ENCODE measurements at regions not wholly inside any gene's neighbourhood (a gene's known extent, or its start where the extent isn't known, plus 50 kb on each side); places are given as distances from the start of the nearest gene placed in this dataset.

GRCh38 chr2:239765076-239765845 lies 259.9 kb downstream of the NDUFA10 start:
- intact Hi-C loops (cut with DNase I), result no loop called here
- DNase-seq, result peak in 3 of 42 donors; percentile 7 to 28 (median 18)

GRCh38 chr2:239763433-239764097 lies 261.6 kb downstream of the NDUFA10 start:
- DNase-seq, result peak in 21 of 42 donors; percentile 11 to 47 (median 34)
- intact Hi-C loops (cut with DNase I), result no loop called here

GRCh38 chr2:239762655-239763269 lies 262.4 kb downstream of the NDUFA10 start:
- intact Hi-C loops (cut with DNase I), result no loop called here
- DNase-seq, result peak in 11 of 42 donors; percentile 5 to 47 (median 31)

- peak in 3 of 42 donors; percentile 2 to 9 (median 4) for DNase-seq
Observed at GRCh38 chr2:239762106-239762505, 263.0 kb downstream of the NDUFA10 start.

GRCh38 chr2:239760596-239760995 lies 264.5 kb downstream of the NDUFA10 start:
- intact Hi-C loops (cut with DNase I), result no loop called here
- DNase-seq, result peak in 1 of 42 donors; percentile 3

More at GRCh38 chr2:239762106-239762505, 263.0 kb downstream of the NDUFA10 start:
- intact Hi-C loops (cut with DNase I), result no loop called here

- intact Hi-C loops (cut with DNase I), result no loop called here
- no peak for DNase-seq
Observed at GRCh38 chr2:239758279-239758877, 266.8 kb downstream of the NDUFA10 start.

GRCh38 chr2:239756790-239757760 lies 268.1 kb downstream of the NDUFA10 start:
- intact Hi-C loops (cut with DNase I), result no loop called here
- DNase-seq, result peak in 39 of 42 donors; percentile 30 to 89 (median 68)

GRCh38 chr2:239756031-239756789 lies 268.9 kb downstream of the NDUFA10 start:
- intact Hi-C loops (cut with DNase I), result no loop called here
- peak in 5 of 42 donors; percentile 14 to 54 (median 35) for DNase-seq

- intact Hi-C loops (cut with DNase I), result no loop called here
- no peak for DNase-seq
Observed at GRCh38 chr2:239753401-239753837, 271.7 kb downstream of the NDUFA10 start.

- DNase-seq, result no peak
- intact Hi-C loops (cut with DNase I), result no loop called here
Observed at GRCh38 chr2:239752951-239753350, 272.2 kb downstream of the NDUFA10 start.

GRCh38 chr2:239751679-239752355 lies 273.3 kb downstream of the NDUFA10 start:
- peak in 3 of 42 donors; percentile 16 to 53 (median 38) for DNase-seq
- intact Hi-C loops (cut with DNase I), result no loop called here

- no peak for DNase-seq
- intact Hi-C loops (cut with DNase I), result no loop called here
Observed at GRCh38 chr2:239750929-239751678, 274.0 kb downstream of the NDUFA10 start.

GRCh38 chr2:239750045-239750835 lies 274.9 kb downstream of the NDUFA10 start:
- intact Hi-C loops (cut with DNase I), result no loop called here

GRCh38 chr2:239749272-239749873 lies 275.8 kb downstream of the NDUFA10 start:
- intact Hi-C loops (cut with DNase I), result no loop called here
- DNase-seq, result peak in 9 of 42 donors; percentile 7 to 66 (median 45)

More at GRCh38 chr2:239750045-239750835, 274.9 kb downstream of the NDUFA10 start:
- DNase-seq, result no peak

GRCh38 chr2:239748811-239749210 lies 276.3 kb downstream of the NDUFA10 start:
- intact Hi-C loops (cut with DNase I), result no loop called here
- DNase-seq, result no peak

Measured in head of caudate nucleus (tissue), 42 donors.